B cell (primary cell): ENCODE measurements at regions not wholly inside any gene's neighbourhood (a gene's known extent, or its start where the extent isn't known, plus 50 kb on each side); places are given as distances from the start of the nearest gene placed in this dataset.

Experiments
- CTCF ChIP-seq: fragments of 200-600 bp; IDR thresholded peaks from one replicate; pipeline ENCODE4 v1.8.0; 2022; ENCODE audit warnings: antibody characterized with exemption, mild to moderate bottlenecking
- EZH2 ChIP-seq: IDR thresholded peaks from 2 replicates; pipeline ENCODE4 v1.6.1; 2012; ENCODE audit warnings: borderline replicate concordance, low read depth, mild to moderate bottlenecking, moderate library complexity, low read length; ENCODE audit not compliant: insufficient read depth, poor library complexity, severe bottlenecking

GRCh38 chr1:69283516-69283915, 284.2 kb upstream of the LRRC7 start:
- TF ChIP-seq CTCF (no peak), EZH2 (no peak)
